Activated T-cell treated with anti-CD3 and anti-CD28 coated beads, Interleukin-2, amount 50 U/mL, for 4 hours (primary cell): ENCODE measurements at regions not wholly inside any gene's neighbourhood (a gene's known extent, or its start where the extent isn't known, plus 50 kb on each side); places are given as distances from the start of the nearest gene placed in this dataset.
"Not testable (repeated sequence)": the region's sequence is repeated elsewhere in the genome, so short reads cannot be mapped to it uniquely, and the experiment has no call there.

Source experiments
- ATAC-seq, 2 donors: fragments of 200-7000 bp; cut with Tn5 transposase; one replicate each; pipeline ENCODE4 v1.10.0; 2021
- DNase-seq: peaks from one replicate; pipeline ENCODE4 v3.0.0-alpha.2; 2020
- H3K27me3 Mint-ChIP-seq: one replicate; pipeline ENCODE4 v1.8.0; 2021; ENCODE audit warnings: low read depth, mixed read lengths
- H3K36me3 Mint-ChIP-seq: one replicate; pipeline ENCODE4 v1.8.0; 2022; ENCODE audit warnings: mixed read lengths; ENCODE audit not compliant: insufficient read depth
- H3K4me1 Mint-ChIP-seq: one replicate; pipeline ENCODE4 v1.8.0; 2021; ENCODE audit warnings: low read depth, mixed read lengths
- H3K4me3 Mint-ChIP-seq: one replicate; pipeline ENCODE4 v1.8.0; 2021; ENCODE audit warnings: mild to moderate bottlenecking, moderate library complexity, mixed read lengths
- H3K9me3 Mint-ChIP-seq: one replicate; pipeline ENCODE4 v1.8.0; 2021; ENCODE audit warnings: mixed read lengths

DNA sequence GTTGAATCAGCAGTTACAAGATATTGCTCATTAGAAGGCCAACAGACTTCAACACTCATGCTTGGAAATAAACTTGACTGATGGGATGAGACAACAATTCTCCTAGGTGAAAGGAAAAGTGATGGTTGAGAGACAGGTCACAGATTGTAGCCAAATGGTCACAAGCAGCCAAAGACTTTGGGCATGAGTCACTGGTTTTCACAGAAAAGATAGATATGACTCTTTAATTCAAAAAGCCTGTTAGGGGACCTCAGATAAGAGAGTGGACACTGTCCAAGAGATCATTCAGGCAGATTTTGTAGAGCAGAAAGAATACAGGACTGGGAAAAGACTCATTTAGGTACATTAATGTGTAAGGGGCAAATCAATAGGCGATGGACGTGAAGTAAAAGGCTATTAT, 982.5 kb downstream of the MAT2B start:
- no peaks in the 10 kb centered on the region for H3K27me3 Mint-ChIP-seq
- peaks cover 7% of the 10 kb centered on the region for H3K9me3 Mint-ChIP-seq
- DNase-seq (no peak), ATAC-seq (no peak)
- no peak overlapping the region for H3K4me3 Mint-ChIP-seq
- no peaks in the 10 kb centered on the region for H3K36me3 Mint-ChIP-seq
- H3K4me1 Mint-ChIP-seq, result no peaks in the 10 kb centered on the region

DNA sequence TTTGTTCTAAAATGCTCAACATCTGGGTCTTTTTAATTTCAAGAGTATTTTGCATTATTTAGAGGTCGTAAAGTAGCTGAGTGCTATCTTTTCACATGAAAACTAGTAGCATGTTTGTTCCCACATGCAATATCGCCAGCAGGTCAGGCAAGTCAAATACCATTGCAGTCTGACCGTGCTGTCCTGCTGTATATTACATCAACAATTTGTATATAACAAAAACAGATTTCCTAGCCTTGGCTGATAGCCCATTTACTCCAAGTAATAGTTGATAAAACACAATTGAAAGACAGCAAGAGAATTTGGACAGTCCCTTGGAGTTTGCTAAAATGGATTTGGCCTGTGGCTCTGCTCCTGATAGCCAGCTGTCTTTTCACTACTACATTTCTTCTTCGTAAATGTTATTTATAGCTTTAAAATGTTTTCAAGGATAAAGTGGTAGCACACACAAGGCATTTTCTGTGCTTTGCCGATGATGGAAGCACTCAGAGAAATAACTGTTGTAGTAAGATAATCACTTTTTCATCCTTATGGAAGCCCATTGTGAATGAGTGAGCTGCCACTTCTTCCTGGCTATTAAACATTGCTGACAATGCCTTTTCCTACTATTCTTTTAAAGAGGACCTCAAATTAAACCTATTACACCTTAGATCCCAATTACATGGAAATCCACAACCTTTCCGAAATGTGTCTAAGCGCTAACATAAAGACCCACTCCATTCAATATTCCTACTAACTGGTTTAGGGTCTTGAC, 992.1 kb downstream of the MAT2B start:
- ATAC-seq (no peak), DNase-seq (no peak)
- Mint-ChIP-seq H3K4me1 (no peaks in the 10 kb centered on the region), H3K27me3 (no peaks in the 10 kb centered on the region), H3K9me3 (peaks cover 7% of the 10 kb centered on the region), H3K4me3 (no peak overlapping the region), H3K36me3 (no peaks in the 10 kb centered on the region)

- Mint-ChIP-seq H3K36me3 (no peaks in the 10 kb centered on the region), H3K27me3 (no peaks in the 10 kb centered on the region), H3K9me3 (peaks cover 7% of the 10 kb centered on the region), H3K4me1 (no peaks in the 10 kb centered on the region), H3K4me3 (no peak overlapping the region)
- no peak for DNase-seq
- ATAC-seq, result no peak
These were observed 993.0 kb downstream of the MAT2B start for GRCh38 chr5:164498438-164498837.

- no peaks in the 10 kb centered on the region for H3K27me3 Mint-ChIP-seq
- DNase-seq (no peak), ATAC-seq (no peak)
- H3K4me3 Mint-ChIP-seq, result no peak overlapping the region
- H3K4me1 Mint-ChIP-seq, result no peaks in the 10 kb centered on the region
- peaks cover 3% of the 10 kb centered on the region for H3K9me3 Mint-ChIP-seq
- no peaks in the 10 kb centered on the region for H3K36me3 Mint-ChIP-seq
These were observed 995.4 kb downstream of the MAT2B start for GRCh38 chr5:164500856-164501255.

- DNase-seq (no peak), ATAC-seq (no peak)
- H3K27me3 Mint-ChIP-seq, result no peaks in the 10 kb centered on the region
- peaks cover 3% of the 10 kb centered on the region for H3K9me3 Mint-ChIP-seq
- H3K4me3 Mint-ChIP-seq, result no peak overlapping the region
- no peaks in the 10 kb centered on the region for H3K4me1 Mint-ChIP-seq
- H3K36me3 Mint-ChIP-seq, result no peaks in the 10 kb centered on the region
These were observed 995.9 kb downstream of the MAT2B start for GRCh38 chr5:164501344-164501743.

GRCh38 chr5:164504141-164504772, 998.8 kb downstream of the MAT2B start:
- H3K9me3 Mint-ChIP-seq, result peaks cover 3% of the 10 kb centered on the region
- ATAC-seq, result no peak
- H3K4me3 Mint-ChIP-seq, result no peak overlapping the region
- no peaks in the 10 kb centered on the region for H3K4me1 Mint-ChIP-seq
- H3K36me3 Mint-ChIP-seq, result no peaks in the 10 kb centered on the region
- no peaks in the 10 kb centered on the region for H3K27me3 Mint-ChIP-seq
- no peak for DNase-seq

DNA sequence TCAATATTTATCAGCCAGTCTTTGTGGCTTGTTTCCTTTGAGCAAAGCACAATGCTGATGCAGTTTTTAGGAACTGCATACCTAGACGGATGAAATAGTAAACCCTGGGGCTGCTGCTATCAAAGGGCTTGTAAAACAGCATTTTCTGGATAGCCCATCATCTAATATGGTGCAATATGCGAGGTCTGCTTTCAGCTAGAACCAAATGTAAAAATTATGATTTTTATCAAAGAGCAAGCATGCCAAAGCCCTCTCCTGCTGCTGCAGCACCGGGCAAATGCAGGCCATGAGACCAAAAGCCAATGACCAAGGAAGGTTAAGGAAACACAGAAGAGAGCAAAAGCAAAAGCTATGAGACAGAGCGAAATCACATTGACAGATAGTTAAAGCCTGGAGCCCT, 1000.4 kb downstream of the MAT2B start:
- no peak for DNase-seq
- Mint-ChIP-seq H3K36me3 (no peaks in the 10 kb centered on the region), H3K4me3 (no peak overlapping the region), H3K4me1 (no peaks in the 10 kb centered on the region), H3K9me3 (no peaks in the 10 kb centered on the region), H3K27me3 (no peaks in the 10 kb centered on the region)
- no peak for ATAC-seq

DNA sequence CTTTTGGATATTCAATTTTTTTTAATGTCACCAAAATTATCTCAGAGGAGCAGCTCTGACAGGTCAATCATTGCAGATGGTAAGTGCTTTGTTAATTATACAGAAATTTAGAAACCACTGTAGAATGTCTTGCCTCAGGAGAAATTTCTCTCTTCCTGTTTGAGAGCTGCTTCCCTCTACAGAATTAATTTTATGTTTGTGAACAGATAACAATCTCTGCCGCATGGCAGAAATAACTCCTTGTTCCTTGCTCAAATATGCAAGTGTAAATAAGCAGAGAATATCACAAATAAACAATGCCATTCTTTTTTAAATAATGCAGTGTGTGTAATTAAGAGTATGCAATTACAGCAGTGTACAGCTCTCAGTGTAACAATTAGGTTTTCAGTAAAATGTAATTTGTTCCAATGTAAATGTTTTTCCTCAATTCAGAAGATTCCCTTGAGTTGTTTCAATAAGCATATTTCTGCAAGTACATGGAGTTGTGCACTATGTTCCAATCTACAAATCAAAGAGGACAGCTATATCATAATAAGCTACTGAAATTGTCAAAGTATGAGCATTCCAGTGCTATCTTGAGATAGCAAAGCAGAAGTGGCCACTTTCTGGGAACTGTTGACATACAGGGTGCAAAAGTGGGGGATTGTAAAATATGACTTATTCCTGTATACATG, 1012.8 kb downstream of the MAT2B start:
- ATAC-seq (no peak), DNase-seq (no peak)
- no peaks in the 10 kb centered on the region for H3K27me3 Mint-ChIP-seq
- H3K36me3 Mint-ChIP-seq, result no peaks in the 10 kb centered on the region
- no peak overlapping the region for H3K4me3 Mint-ChIP-seq
- no peaks in the 10 kb centered on the region for H3K4me1 Mint-ChIP-seq
- H3K9me3 Mint-ChIP-seq, result peaks cover 7% of the 10 kb centered on the region

DNA sequence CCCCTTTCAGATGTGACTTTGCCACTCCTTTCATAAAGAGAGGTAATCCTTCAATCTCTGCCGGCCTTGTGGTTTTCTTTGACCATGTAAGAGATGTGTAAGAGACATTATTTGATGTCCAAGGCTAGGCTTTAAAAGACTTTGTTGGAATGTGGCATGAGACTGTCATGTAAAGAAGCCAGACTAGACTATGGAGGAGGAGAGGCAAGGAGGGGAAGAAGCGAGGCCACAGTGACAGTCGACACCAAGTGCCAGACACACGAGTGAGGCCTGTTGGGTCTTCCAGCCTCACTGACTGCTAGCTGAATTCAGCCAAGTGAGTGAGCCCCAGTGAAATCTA, 1013.3 kb downstream of the MAT2B start:
- Mint-ChIP-seq H3K36me3 (no peaks in the 10 kb centered on the region), H3K9me3 (peaks cover 7% of the 10 kb centered on the region), H3K4me3 (no peak overlapping the region), H3K27me3 (no peaks in the 10 kb centered on the region), H3K4me1 (no peaks in the 10 kb centered on the region)
- ATAC-seq (no peak), DNase-seq (no peak)

DNA sequence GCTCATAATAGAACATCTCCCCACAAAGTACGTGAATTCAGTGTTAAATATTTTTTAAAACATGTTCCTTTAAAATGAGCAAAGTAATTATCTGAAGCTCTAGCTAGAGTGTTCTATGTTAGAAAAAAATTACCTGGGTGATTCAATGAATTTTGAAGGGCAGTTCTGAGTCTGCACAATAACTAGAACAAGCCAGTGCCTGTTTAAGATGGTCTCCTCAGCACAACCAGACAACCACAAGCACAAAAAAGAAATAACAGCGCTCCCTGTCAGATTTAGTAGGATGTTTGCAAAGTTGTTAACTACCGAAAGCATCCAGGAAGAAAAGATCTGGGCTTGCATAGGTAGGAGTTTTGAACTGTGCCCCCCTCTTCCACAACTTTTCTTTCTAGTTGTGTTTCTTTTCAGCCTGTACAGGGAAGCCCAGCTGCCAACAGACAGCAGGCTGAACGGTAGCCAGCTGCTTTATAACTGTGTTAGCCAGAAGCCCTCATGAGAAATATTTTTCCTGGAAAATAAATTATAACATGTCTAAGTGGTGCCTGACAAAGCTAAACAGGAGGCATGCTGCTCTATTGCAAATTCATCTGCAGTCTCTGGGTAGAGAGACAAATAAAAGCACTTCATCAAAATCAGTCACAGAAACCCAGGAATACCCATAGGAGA, 1026.9 kb downstream of the MAT2B start:
- Mint-ChIP-seq H3K9me3 (no peaks in the 10 kb centered on the region), H3K36me3 (no peaks in the 10 kb centered on the region), H3K4me1 (no peaks in the 10 kb centered on the region), H3K27me3 (no peaks in the 10 kb centered on the region), H3K4me3 (no peak overlapping the region)
- no peak for DNase-seq
- ATAC-seq, result no peak

- not testable (repeated sequence) for ATAC-seq, H3K4me1 Mint-ChIP-seq, H3K4me3 Mint-ChIP-seq, H3K27me3 Mint-ChIP-seq, H3K36me3 Mint-ChIP-seq, H3K9me3 Mint-ChIP-seq, DNase-seq
These were observed 1028.0 kb downstream of the MAT2B start for GRCh38 chr5:164533426-164533825.

GRCh38 chr5:164540174-164540573, 1034.8 kb downstream of the MAT2B start:
- DNase-seq (no peak), ATAC-seq (no peak)
- Mint-ChIP-seq H3K27me3 (no peaks in the 10 kb centered on the region), H3K4me3 (no peak overlapping the region), H3K9me3 (no peaks in the 10 kb centered on the region), H3K4me1 (no peaks in the 10 kb centered on the region), H3K36me3 (no peaks in the 10 kb centered on the region)

- Mint-ChIP-seq H3K9me3 (no peaks in the 10 kb centered on the region), H3K4me1 (no peaks in the 10 kb centered on the region), H3K4me3 (no peak overlapping the region), H3K36me3 (no peaks in the 10 kb centered on the region), H3K27me3 (no peaks in the 10 kb centered on the region)
- ATAC-seq (no peak), DNase-seq (no peak)
These were observed 1040.1 kb downstream of the MAT2B start for GRCh38 chr5:164545507-164545906.

DNA sequence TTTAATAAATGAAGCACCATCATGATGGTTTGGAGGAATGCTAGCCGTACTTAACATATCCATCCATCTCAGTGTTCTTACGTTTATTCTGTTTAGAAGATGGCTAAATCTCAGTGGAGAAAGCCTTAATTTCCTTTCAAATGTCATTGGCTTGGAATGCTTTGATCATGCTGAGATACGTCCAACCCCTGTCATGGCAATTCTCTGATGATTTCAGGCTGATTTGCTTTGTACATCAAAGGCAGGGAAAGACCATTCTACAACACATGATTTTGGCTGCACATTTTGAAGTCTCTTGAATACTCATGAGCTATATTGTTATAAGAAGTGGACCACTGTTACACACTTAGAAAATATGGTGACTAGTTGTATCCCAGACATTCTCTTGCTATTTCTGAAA, 1048.4 kb downstream of the MAT2B start:
- Mint-ChIP-seq H3K4me3 (no peak overlapping the region), H3K36me3 (no peaks in the 10 kb centered on the region)
- ATAC-seq, result no peak

GRCh38 chr5:164555809-164556208, 1050.4 kb downstream of the MAT2B start:
- no peaks in the 10 kb centered on the region for H3K9me3 Mint-ChIP-seq
- DNase-seq (no peak), ATAC-seq (no peak)
- no peaks in the 10 kb centered on the region for H3K36me3 Mint-ChIP-seq
- H3K4me1 Mint-ChIP-seq, result no peaks in the 10 kb centered on the region
- no peak overlapping the region for H3K4me3 Mint-ChIP-seq
- no peaks in the 10 kb centered on the region for H3K27me3 Mint-ChIP-seq

More for the DNA sequence above, 1048.4 kb downstream of the MAT2B start:
- no peaks in the 10 kb centered on the region for H3K9me3 Mint-ChIP-seq
- no peaks in the 10 kb centered on the region for H3K27me3 Mint-ChIP-seq
- DNase-seq, result no peak
- H3K4me1 Mint-ChIP-seq, result no peaks in the 10 kb centered on the region
